Activated CD4-positive, alpha-beta T cell treated with anti-CD3 and anti-CD28 coated beads for 48 hours (primary cell): ENCODE measurements at regions not wholly inside any gene's neighbourhood (a gene's known extent, or its start where the extent isn't known, plus 50 kb on each side); places are given as distances from the start of the nearest gene placed in this dataset.

Experiments used
- DNase-seq: peaks from one replicate; pipeline ENCODE4 v3.0.0-alpha.2; 2020

- DNase-seq, result no peak
These were observed 49.7 kb upstream of the FRMD4B start for GRCh38 chr3:69435274-69436265.
